ENCODE measurements at regions not wholly inside any gene's neighbourhood (a gene's known extent, or its start where the extent isn't known, plus 50 kb on each side); places are given as distances from the start of the nearest gene placed in this dataset.

- FAIRE-seq (no peak), DNase-seq (ENCODE audit: low read depth, low spot score) (no peak)
- intact Hi-C loops (cut with micrococcal nuclease; ENCODE audit: unreplicated experiment), result no loop called here
These were observed 276.2 kb downstream of the C11orf87 start for GRCh38 chr11:109698237-109698636.

More at GRCh38 chr11:109698237-109698636, 276.2 kb downstream of the C11orf87 start:
- POLR2A ChIA-PET, result no interaction called here
- in situ Hi-C loops (cut with MboI), result loop anchor here (5.0 to 10.0 kb wide), 2 partner anchors 913 to 996 kb away; no protein-coding TSS in a partner anchor
- no peaks in the 10 kb centered on the region for H3K4me1 ChIP-seq (ENCODE audit: control insufficient read depth, insufficient read depth, low read length)
- H4K20me1 ChIP-seq (ENCODE audit: control insufficient read depth, insufficient read depth), result no peaks in the 10 kb centered on the region
- no peak for ATAC-seq
- no peaks in the 10 kb centered on the region for H3K36me3 ChIP-seq (ENCODE audit: control insufficient read depth in 2 of 2, insufficient read depth in 2 of 2, low read length in 1 of 2)
- BruUV-seq (replicated peaks), result no TSS peak
- no peak overlapping the region for H3K27ac ChIP-seq (ENCODE audit: control insufficient read depth, insufficient read depth)
- H3K9ac ChIP-seq (ENCODE audit: control insufficient read depth, insufficient read depth, low read length), result no peak overlapping the region
- no peak for TF ChIP-seq SP1 (IDR thresholded peaks at IDR 0.05; ENCODE audit: low read depth, low read length)
- no peak for TF ChIP-seq RELA (IDR thresholded peaks at IDR 0.05; ENCODE audit: borderline replicate concordance, partially characterized antibody)
- no peak for TF ChIP-seq CEBPZ (IDR thresholded peaks at IDR 0.05; ENCODE audit: low read depth, low read length)
- TF ChIP-seq NR2F1 (conservative IDR thresholded peaks at IDR 0.05), result no peak
- TF ChIP-seq PRDM15 (CRISPR knock-in tag; IDR thresholded peaks at IDR 0.05), result no peak
- CTCF ChIA-PET, result interaction anchor here (0.6 to 3.0 kb wide), 15 partner anchors 8 to 1000 kb away, joined by 3 to 30 read pairs (median 4); no protein-coding TSS in a partner anchor
- SMC1A ChIA-PET (ENCODE audit: uncharacterized antibody, unreplicated experiment), result interaction anchor here (0.7 to 2.3 kb wide), 8 partner anchors 13 to 1741 kb away, joined by 3 to 18 read pairs (median 3); no protein-coding TSS in a partner anchor
- RAD21 ChIA-PET (ENCODE audit: unreplicated experiment), result interaction anchor here (1.8 kb wide), 1 partner anchor 1000 kb away, joined by 13 read pairs; no protein-coding TSS in a partner anchor
- no peak overlapping the region for H2AFZ ChIP-seq (ENCODE audit: control insufficient read depth, low read depth, low read length)
- no peak overlapping the region for H3K4me2 ChIP-seq (ENCODE audit: control insufficient read depth, insufficient read depth)
- H3K27me3 ChIP-seq (replicated peaks in 1 of 2; ENCODE audit: control insufficient read depth in 2 of 2, insufficient read depth in 2 of 2, low read length in 1 of 2), result no peaks in the 10 kb centered on the region
- H3K9me3 ChIP-seq (replicated peaks; ENCODE audit: control insufficient read depth, insufficient read depth, low read length), result no peaks in the 10 kb centered on the region; the same call in 2 of the 3 replicates
- H3K79me2 ChIP-seq (ENCODE audit: control insufficient read depth, insufficient read depth, low read length), result no peaks in the 10 kb centered on the region
- no peak overlapping the region for H3K4me3 ChIP-seq
